GM19240 (cell line): ENCODE measurements at regions not wholly inside any gene's neighbourhood (a gene's known extent, or its start where the extent isn't known, plus 50 kb on each side); places are given as distances from the start of the nearest gene placed in this dataset.
"Not testable (repeated sequence)": the region's sequence is repeated elsewhere in the genome, so short reads cannot be mapped to it uniquely, and the experiment has no call there.

Experiments
- DNase-seq: peaks from one replicate; pipeline ENCODE4 v3.0.0; 2011; ENCODE audit warnings: low spot score; ENCODE audit not compliant: insufficient read length

- DNase-seq = no peak
Measured at GRCh38 chr5:62152394-62153087, 153.5 kb upstream of the KIF2A start.

DNA sequence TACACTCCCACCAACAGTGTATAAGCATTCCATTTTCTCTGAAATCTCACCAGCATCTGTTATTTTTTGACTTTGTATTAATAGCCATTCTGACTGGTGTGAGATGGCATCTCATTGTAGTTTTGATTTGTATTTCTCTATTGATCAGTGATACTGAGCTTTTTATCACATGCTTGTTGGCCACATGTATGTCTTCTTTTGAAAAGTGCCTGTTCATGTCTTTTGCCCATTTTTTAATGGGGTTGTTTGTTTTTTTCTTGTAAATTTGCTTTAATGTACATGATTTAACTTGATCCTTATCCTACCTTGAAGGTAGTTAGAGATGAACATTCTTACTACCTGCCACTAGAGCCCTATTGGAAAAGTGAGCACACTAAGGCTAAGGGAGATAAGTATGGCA, 151.2 kb upstream of the KIF2A start:
- DNase-seq = no peak

GRCh38 chr5:62155988-62156387, 150.0 kb upstream of the KIF2A start:
- no peak for DNase-seq

DNA sequence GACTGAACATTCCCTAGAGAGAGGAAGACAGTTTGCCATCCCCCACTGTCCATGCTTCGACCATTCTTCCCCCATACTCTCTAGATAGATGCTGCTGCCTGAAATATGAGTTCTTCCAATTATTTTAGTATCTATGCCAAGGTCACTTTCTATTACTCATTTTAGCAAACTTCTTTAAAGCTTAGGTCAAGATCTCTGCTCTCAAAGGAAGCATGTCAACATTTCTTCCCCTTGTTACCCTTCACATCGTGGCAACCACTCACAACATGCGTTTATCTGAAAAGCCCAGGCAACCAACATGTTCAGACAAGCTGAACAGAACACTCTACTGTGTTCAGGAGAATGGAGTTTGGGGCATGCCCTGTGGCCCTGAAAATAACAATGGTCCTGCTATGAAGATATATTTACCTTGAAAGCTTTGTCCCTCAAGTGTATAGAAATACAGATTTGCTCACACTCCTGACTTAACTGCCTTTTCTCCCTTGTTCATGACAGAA, 138.4 kb upstream of the KIF2A start:
- DNase-seq = no peak

GRCh38 chr5:62168506-62169281, 137.3 kb upstream of the KIF2A start:
- no peak for DNase-seq

- DNase-seq = no peak
Measured at GRCh38 chr5:62178258-62178657, 127.7 kb upstream of the KIF2A start.

DNA sequence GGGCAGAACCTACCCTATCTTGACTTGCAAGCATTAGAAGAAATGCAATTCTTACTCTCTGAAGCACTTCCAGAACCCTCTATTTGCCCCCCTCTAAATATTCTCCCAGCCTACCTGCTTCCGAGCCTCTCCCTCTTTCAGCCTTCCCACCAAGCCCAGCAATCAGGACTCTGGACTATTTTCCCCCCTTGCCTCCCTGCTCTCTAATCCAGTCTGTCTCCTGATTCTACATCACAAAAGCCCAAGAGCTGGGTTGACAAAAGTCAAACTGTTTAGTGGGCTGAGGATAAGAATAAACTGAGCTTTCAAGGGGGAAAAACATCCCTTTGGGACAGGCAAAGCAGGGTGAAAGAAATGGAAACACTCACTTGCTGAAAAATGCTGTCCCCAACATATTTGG, 123.2 kb upstream of the KIF2A start:
- no peak for DNase-seq

DNA sequence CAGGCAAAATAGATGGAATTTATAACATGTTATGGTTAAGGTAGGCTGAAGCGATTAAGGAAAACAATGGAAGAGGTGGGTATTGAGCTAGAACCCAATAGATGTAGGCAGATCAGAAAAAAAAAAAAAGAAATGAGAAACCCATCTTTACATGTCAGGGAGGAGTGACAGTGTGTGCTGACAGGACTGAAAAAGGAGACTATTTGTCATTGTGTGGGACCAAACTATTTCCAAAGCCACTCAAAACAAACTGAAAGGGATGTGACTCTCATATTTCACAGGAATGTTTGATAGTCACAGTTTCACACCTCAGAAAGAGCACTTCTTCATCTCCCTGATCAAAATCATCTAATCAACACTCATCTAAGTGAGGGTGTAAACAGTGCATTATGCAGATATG, 122.3 kb upstream of the KIF2A start:
- no peak for DNase-seq

- no peak for DNase-seq
Measured at GRCh38 chr5:62184444-62184843, 121.6 kb upstream of the KIF2A start.

- no peak for DNase-seq
Measured at GRCh38 chr5:62190173-62190572, 115.8 kb upstream of the KIF2A start.

- no peak for DNase-seq
Measured at GRCh38 chr5:62190931-62191330, 115.1 kb upstream of the KIF2A start.

DNA sequence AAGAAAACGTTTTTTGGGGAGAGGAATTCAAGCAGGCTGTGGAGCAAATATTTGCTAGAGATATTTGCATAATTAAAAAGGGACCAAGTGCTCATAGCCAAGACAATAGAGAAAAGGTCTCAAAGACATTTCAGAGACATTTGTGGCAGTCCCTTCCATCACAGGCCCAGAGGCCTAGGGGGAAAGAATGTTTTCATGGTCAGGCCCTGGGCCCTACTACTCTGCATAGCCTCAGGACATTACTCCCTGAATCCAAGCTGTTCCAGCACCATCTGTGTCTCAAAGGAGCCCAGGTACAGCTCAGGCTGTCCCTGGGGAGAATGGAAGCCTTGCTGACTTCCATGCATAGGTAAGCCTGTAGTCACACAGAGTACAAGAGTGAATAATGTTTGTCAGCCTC, 113.0 kb upstream of the KIF2A start:
- DNase-seq = no peak

- not testable (repeated sequence) for DNase-seq
Measured at GRCh38 chr5:62196532-62196931, 109.5 kb upstream of the KIF2A start.

GRCh38 chr5:62197697-62198096, 108.3 kb upstream of the KIF2A start:
- no peak for DNase-seq

DNA sequence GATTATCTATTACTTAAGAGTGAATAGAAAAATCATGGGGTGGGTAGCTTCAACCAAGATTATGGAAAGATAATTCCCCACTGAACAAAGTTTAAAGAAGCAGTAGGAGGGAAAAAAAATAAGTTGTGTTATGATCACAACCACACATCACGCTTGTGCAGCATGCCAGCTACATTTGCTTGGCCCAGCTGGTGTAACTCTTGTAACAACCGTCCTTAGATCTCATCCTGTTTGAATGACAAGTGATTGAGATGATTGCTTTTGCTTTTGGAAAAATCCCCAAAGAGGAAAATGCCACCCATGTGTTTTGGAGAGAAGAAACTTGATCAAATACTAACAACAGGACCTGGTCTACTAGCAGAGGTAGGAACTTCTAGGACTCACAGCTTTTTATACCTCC, 107.6 kb upstream of the KIF2A start:
- DNase-seq = no peak

DNA sequence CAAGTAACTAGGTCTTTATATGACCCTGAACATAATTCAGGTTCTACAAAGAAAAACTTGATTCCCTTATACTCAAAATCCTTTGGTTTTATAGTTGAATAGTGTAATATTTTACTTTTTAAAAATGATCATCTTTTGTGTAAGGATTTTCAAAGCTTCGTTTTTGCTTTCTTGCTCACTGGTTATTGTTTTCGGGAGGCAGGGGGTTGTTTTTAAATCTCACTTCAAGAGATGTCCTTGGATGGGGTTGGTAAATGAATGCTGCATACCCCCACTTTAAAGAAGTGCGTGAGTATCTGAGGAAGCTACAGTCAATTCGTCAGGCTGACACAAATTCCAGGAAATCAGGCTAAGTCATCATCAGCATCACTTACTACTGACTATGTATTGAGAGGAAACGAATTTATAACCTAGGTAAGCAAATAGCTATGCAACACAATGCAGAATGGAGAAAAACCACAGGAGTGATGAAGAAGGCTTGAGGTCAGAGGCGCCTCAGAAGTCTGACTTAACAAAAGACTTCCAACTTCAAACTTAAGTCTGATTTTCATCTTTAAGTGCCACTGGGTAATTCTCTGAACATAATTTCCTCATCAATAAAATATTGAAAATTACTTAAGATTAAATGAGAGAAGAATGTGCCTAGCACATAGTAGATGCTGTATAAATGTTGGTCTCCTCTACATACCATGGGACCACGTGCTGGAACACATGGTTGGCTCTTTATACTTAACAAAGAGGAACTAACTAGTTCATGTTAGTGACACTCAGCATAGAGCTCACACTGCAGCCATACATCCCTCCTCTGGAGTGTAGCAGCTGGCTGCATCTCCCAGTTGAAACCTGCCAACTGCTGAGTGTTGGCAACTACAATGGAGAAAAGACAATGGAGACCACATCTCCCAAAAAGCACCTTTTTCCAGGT, 106.0 kb upstream of the KIF2A start:
- no peak for DNase-seq

DNA sequence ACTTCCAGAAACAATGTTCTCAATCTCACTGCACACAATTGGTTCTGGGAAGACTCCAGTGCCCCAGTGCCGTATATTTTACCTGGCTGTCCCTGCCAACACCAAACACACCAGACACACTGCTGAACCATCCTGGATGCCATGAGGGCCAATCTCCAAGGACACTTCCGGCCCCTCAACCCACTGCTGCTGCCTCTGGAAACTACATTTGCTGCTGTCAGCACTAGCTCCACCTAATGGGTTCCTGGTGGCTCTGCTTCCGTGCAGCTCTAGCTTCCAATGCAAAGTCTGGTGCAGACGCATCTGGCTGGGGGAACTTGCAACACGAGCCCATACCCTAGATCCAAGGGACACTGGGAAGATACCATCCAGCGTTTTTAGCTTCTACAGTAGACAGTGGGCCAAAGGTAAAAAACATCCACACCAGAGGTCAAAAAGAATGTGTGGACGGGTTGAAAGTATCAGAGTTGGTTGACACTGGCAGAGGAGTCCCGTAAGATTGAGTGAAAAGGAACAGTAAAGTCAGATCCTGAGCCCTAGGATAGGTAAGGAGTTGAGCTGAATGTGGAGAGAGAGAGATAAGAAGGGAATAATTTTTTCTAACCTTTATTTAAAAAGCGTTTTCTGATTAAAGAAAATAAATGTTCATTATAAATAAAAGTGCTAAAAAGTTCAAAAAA, 99.7 kb upstream of the KIF2A start:
- no peak for DNase-seq

GRCh38 chr5:62208218-62208852, 97.7 kb upstream of the KIF2A start:
- DNase-seq = no peak

DNA sequence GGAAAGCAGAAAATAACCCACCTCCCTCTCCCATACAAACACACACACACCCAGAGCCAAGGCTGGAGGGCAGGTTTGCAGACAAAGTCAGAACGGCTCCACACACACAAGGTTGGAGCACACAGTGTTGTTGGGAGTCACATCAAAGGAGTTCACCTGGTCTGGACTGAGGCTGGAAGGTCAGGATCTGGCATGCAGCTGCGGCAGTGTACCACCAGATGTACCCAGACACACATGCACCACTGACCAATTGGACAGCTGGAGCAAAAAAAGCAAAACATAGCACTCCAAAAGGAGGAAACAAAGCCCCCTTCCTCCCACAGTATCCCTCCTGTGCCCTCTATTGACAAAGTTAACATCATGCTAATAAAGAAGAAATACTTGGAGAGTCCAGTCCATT, 94.6 kb upstream of the KIF2A start:
- DNase-seq = no peak

GRCh38 chr5:62212648-62213047, 93.4 kb upstream of the KIF2A start:
- DNase-seq = no peak

GRCh38 chr5:62214701-62215100, 91.3 kb upstream of the KIF2A start:
- DNase-seq = no peak
